ENCODE measurements at regions not wholly inside any gene's neighbourhood (a gene's known extent, or its start where the extent isn't known, plus 50 kb on each side); places are given as distances from the start of the nearest gene placed in this dataset.

DNA sequence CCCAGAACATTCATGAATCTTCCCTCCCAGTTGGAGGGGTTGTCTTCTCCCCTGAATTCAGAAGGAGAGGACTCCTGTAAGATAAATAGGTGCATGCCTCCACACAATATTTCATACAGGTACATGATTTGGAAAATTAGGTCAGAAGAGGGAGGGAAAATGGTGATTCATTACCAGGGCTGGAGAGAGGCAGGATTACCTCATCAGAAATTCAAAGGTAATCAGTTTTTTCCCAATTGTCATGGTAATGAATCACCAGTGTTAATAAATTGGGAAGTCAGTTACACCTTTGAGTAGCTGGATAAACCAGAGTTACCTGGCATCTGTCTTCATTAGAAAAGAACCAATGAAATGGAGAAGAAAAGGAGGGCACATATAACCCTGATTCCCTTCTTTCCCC is 128.5 kb downstream of the EN1 start:
- TF ChIP-seq, protein P1, sequence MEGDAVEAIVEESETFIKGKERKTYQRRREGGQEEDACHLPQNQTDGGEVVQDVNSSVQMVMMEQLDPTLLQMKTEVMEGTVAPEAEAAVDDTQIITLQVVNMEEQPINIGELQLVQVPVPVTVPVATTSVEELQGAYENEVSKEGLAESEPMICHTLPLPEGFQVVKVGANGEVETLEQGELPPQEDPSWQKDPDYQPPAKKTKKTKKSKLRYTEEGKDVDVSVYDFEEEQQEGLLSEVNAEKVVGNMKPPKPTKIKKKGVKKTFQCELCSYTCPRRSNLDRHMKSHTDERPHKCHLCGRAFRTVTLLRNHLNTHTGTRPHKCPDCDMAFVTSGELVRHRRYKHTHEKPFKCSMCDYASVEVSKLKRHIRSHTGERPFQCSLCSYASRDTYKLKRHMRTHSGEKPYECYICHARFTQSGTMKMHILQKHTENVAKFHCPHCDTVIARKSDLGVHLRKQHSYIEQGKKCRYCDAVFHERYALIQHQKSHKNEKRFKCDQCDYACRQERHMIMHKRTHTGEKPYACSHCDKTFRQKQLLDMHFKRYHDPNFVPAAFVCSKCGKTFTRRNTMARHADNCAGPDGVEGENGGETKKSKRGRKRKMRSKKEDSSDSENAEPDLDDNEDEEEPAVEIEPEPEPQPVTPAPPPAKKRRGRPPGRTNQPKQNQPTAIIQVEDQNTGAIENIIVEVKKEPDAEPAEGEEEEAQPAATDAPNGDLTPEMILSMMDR (IDR thresholded peaks at IDR 0.05; ENCODE audit: low read depth, low read length), result no peak
- TF ChIP-seq MYC (IDR thresholded peaks at IDR 0.05; ENCODE audit: low read depth, low read length), result no peak
- no peak for TF ChIP-seq POLR2A (IDR thresholded peaks at IDR 0.05; ENCODE audit: extremely low read depth, insufficient read length)
- TF ChIP-seq, protein P2, sequence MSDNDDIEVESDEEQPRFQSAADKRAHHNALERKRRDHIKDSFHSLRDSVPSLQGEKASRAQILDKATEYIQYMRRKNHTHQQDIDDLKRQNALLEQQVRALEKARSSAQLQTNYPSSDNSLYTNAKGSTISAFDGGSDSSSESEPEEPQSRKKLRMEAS (IDR thresholded peaks at IDR 0.05; ENCODE audit: low read depth, low read length), result no peak
